Panc1 (cell line): ENCODE measurements at regions not wholly inside any gene's neighbourhood (a gene's known extent, or its start where the extent isn't known, plus 50 kb on each side); places are given as distances from the start of the nearest gene placed in this dataset.

Source experiments
- ATAC-seq: fragments of 200-7000 bp; cut with Tn5 transposase; 2 replicates; pipeline ENCODE4 v1.9.1; 2020; ENCODE audit warnings: mild to moderate bottlenecking, moderate library complexity
- BruUV-seq: library from RNA; stranded (reverse); fragments of 400-500 nt; replicated peaks from 2 replicates; lab custom pipeline; 2021; lab: Mats Ljungman, UMichigan
- CTCF ChIA-PET: fragments of 300-600 bp; sonication (Branson Sonifier 250); formaldehyde crosslinking; loops from one replicate; lab custom pipeline; 2022; ENCODE audit warnings: antibody characterized with exemption; lab: Charles Lee
- POLR2A ChIA-PET: fragments of 300-600 bp; sonication (Branson Sonifier 250); formaldehyde crosslinking; loops from one replicate; lab custom pipeline; 2022; ENCODE audit warnings: antibody characterized with exemption; lab: Charles Lee
- DNase-seq: peaks from one replicate; pipeline ENCODE4 v3.0.0-alpha.2; 2010; ENCODE audit warnings: low read depth, low spot score
- H3K27ac ChIP-seq: 2 replicates; pipeline ENCODE4 v1.5.1; 2011; ENCODE audit warnings: mild to moderate bottlenecking, low read length, inconsistent platforms
- H3K27me3 ChIP-seq: fragments of 200-500 bp; sonication (Bioruptor generic); 2 replicates; pipeline ENCODE4 v1.6.0; 2014; ENCODE audit warnings: low read length, inconsistent platforms; ENCODE audit not compliant: control insufficient read depth, insufficient read depth
- H3K36me3 ChIP-seq: fragments of 200-500 bp; sonication (Bioruptor generic); 2 replicates; pipeline ENCODE4 v1.5.1; 2014; ENCODE audit warnings: inconsistent platforms, mild to moderate bottlenecking, low read length, moderate library complexity; ENCODE audit not compliant: control insufficient read depth, insufficient read depth
- H3K4me1 ChIP-seq: 2 replicates; pipeline ENCODE4 v1.5.1; 2011; ENCODE audit warnings: inconsistent platforms, mild to moderate bottlenecking, low read length, moderate library complexity; ENCODE audit not compliant: control insufficient read depth, insufficient read depth
- H3K4me3 ChIP-seq, 2 experiments: 2 replicates each; pipeline ENCODE4 v1.5.1; 2011 to 2012; ENCODE audit warnings: low read depth in 2 of 2, low read length in 2 of 2, mild to moderate bottlenecking in 2 of 2, inconsistent platforms in 1 of 2, moderate library complexity in 1 of 2
- H3K9me3 ChIP-seq: fragments of 200-500 bp; sonication (Bioruptor generic); 2 replicates; pipeline ENCODE4 v1.5.1; 2014; ENCODE audit warnings: low read depth, mild to moderate bottlenecking, inconsistent platforms, low read length, moderate library complexity; ENCODE audit not compliant: control insufficient read depth, insufficient read depth
- CTCF ChIP-seq: fragments of 450-650 bp; IDR thresholded peaks from 2 replicates; pipeline ENCODE4 v1.5.1; 2017; ENCODE audit warnings: mild to moderate bottlenecking
- POLR2AphosphoS5 ChIP-seq: IDR thresholded peaks from 2 replicates; pipeline ENCODE4 v1.6.1; 2012; ENCODE audit warnings: mild to moderate bottlenecking, low read depth, low read length, moderate library complexity
- REST ChIP-seq, 2 experiments: IDR thresholded peaks; 2 replicates each; pipeline ENCODE4 v1.6.1; 2011 to 2012; ENCODE audit warnings: low read depth in 2 of 2, control low read depth in 1 of 2, low read length in 1 of 2, mild to moderate bottlenecking in 1 of 2, moderate library complexity in 1 of 2; ENCODE audit not compliant: insufficient read depth in 1 of 2
- SIN3A ChIP-seq: IDR thresholded peaks from 2 replicates; pipeline ENCODE4 v1.6.1; 2012; ENCODE audit warnings: low read depth, mild to moderate bottlenecking, low read length, moderate library complexity, borderline replicate concordance; ENCODE audit not compliant: insufficient read depth
- TCF7L2 ChIP-seq: IDR thresholded peaks from 2 replicates; pipeline ENCODE4 v1.6.1; 2011; ENCODE audit warnings: mild to moderate bottlenecking, low read depth, low read length, inconsistent platforms
- in situ Hi-C: cut with HindIII; loops from 2 replicates; pipeline ENCODE4 v1.10.0; 2016; ENCODE audit warnings: low sequenced_read_pairs, low pct_unique_long_range_greater_than_20kb
- intact Hi-C: fragments of 100-400 bp; cut with micrococcal nuclease; formaldehyde crosslinking; loops from one replicate; pipeline ENCODE4 v1.10.0; 2022; ENCODE audit not compliant: unreplicated experiment

GRCh38 chr13:84683448-84683847, 801.2 kb upstream of the SLITRK1 start:
- ATAC-seq (no peak), DNase-seq (no peak)
- BruUV-seq, result no TSS peak
- TF ChIP-seq REST (IDR thresholded peaks at IDR 0.05; ENCODE audit: insufficient read depth in 1 of 2, low read depth in 2 of 2, low read length in 1 of 2) (no peak), POLR2AphosphoS5 (no peak), SIN3A (no peak), TCF7L2 (no peak), CTCF (no peak)
- Histone ChIP-seq H3K27ac (no peak overlapping the region), H3K36me3 (no peaks in the 10 kb centered on the region), H3K9me3 (no peaks in the 10 kb centered on the region), H3K4me1 (no peaks in the 10 kb centered on the region), H3K4me3 (no peak overlapping the region), H3K27me3 (no peaks in the 10 kb centered on the region)
- in situ Hi-C loops, result no loop called here
- POLR2A ChIA-PET, result no interaction called here
- CTCF ChIA-PET, result interaction anchor here (0.5 kb wide), 1 partner anchor 23 kb away, joined by 9 read pairs; no protein-coding TSS in a partner anchor
- intact Hi-C loops, result no loop called here

GRCh38 chr13:84677836-84678235, 795.6 kb upstream of the SLITRK1 start:
- BruUV-seq, result no TSS peak
- no peak overlapping the region for H3K27ac ChIP-seq
- H3K4me1 ChIP-seq, result no peaks in the 10 kb centered on the region
- H3K27me3 ChIP-seq, result no peaks in the 10 kb centered on the region
- TF ChIP-seq TCF7L2 (no peak), POLR2AphosphoS5 (no peak), CTCF (no peak), REST (IDR thresholded peaks at IDR 0.05; ENCODE audit: insufficient read depth in 1 of 2, low read depth in 2 of 2, low read length in 1 of 2) (no peak), SIN3A (no peak)
- no peaks in the 10 kb centered on the region for H3K9me3 ChIP-seq
- CTCF ChIA-PET, result no interaction called here
- H3K36me3 ChIP-seq, result no peaks in the 10 kb centered on the region
- H3K4me3 ChIP-seq, result no peak overlapping the region
- in situ Hi-C loops, result no loop called here
- intact Hi-C loops, result no loop called here
- DNase-seq (no peak), ATAC-seq (no peak)
- POLR2A ChIA-PET, result no interaction called here
